ENCODE measurements at regions not wholly inside any gene's neighbourhood (a gene's known extent, or its start where the extent isn't known, plus 50 kb on each side); places are given as distances from the start of the nearest gene placed in this dataset.

DNA sequence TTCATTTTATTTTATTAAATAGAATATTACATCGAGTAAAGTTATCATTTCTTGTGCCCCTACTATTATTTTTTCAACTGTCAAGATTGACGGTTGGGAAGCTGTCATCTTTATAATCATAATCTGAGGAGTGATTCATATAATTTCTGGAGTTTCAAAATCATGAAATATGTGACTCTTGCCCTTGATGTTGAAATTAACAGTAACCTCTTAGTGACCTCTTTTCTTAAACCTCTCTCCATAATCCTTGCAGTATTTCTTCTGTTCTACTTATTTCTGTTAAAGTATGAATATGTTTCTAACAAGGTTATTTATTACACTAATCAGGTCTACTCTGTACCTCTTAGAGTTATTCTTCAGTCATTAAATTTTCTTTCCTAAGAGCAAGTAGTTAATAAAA, 663.8 kb downstream of the LIG4 start:
- Histone ChIP-seq H3K36me3 (no peaks in the 10 kb centered on the region), H3K27me3 (no peaks in the 10 kb centered on the region), H3K27ac (no peak overlapping the region), H3K9me3 (no peaks in the 10 kb centered on the region), H3K4me3 (no peak overlapping the region), H3K4me1 (no peaks in the 10 kb centered on the region)
- DNase-seq (ENCODE audit: low spot score in 2 of 2), result no peak
- TF ChIP-seq, protein P1, sequence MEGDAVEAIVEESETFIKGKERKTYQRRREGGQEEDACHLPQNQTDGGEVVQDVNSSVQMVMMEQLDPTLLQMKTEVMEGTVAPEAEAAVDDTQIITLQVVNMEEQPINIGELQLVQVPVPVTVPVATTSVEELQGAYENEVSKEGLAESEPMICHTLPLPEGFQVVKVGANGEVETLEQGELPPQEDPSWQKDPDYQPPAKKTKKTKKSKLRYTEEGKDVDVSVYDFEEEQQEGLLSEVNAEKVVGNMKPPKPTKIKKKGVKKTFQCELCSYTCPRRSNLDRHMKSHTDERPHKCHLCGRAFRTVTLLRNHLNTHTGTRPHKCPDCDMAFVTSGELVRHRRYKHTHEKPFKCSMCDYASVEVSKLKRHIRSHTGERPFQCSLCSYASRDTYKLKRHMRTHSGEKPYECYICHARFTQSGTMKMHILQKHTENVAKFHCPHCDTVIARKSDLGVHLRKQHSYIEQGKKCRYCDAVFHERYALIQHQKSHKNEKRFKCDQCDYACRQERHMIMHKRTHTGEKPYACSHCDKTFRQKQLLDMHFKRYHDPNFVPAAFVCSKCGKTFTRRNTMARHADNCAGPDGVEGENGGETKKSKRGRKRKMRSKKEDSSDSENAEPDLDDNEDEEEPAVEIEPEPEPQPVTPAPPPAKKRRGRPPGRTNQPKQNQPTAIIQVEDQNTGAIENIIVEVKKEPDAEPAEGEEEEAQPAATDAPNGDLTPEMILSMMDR (IDR thresholded peaks at IDR 0.05), result no peak
- TF ChIP-seq POLR2AphosphoS5 (IDR thresholded peaks at IDR 0.05) (no peak), POLR2A (IDR thresholded peaks at IDR 0.05) (no peak), EP300 (IDR thresholded peaks at IDR 0.05) (no peak)
- WGBS, result 64% methylated on average over 2 of the region's 2 CpGs

GRCh38 chr13:107548338-107548737, 667.0 kb downstream of the LIG4 start:
- TF ChIP-seq POLR2AphosphoS5 (IDR thresholded peaks at IDR 0.05) (no peak), POLR2A (IDR thresholded peaks at IDR 0.05) (no peak), EP300 (IDR thresholded peaks at IDR 0.05) (no peak)
- TF ChIP-seq, protein P1 (IDR thresholded peaks at IDR 0.05), result no peak
- 71% methylated on average over 1 of the region's 1 CpG for WGBS
- no peak for DNase-seq (ENCODE audit: low spot score in 2 of 2)
- no peaks in the 10 kb centered on the region for H3K36me3 ChIP-seq
- H3K27ac ChIP-seq, result no peak overlapping the region
- no peaks in the 10 kb centered on the region for H3K27me3 ChIP-seq
- no peaks in the 10 kb centered on the region for H3K4me1 ChIP-seq
- H3K4me3 ChIP-seq, result no peak overlapping the region
- H3K9me3 ChIP-seq, result no peaks in the 10 kb centered on the region

DNA sequence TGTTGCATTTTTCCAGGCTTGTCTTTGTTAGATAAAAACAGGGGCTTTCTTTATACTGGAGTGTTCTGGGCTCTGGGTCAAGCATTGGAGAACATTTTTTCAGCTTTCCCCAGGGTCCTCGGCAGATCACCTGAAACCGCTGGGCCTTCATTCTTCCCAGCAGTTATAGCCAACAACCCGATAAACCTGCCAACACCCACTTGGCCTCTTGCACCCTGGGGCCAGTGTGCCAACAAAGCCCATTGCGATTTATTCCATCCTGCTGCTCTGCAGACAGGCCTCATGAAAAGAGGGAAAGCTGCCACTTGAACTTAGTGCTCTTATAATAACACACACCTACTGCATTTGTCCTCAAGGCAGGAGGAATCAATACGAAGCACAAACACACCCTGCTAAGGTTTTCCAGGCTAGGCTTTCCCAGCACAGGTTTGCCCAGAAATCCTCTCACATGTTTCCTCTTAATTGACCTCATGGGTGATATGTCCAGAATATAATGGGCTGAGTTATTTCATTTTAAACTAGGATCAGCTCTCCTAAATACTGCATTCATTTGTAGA, 669.3 kb downstream of the LIG4 start:
- no peaks in the 10 kb centered on the region for H3K27me3 ChIP-seq
- no peak overlapping the region for H3K27ac ChIP-seq
- no peaks in the 10 kb centered on the region for H3K9me3 ChIP-seq
- no peaks in the 10 kb centered on the region for H3K4me1 ChIP-seq
- no peak overlapping the region for H3K4me3 ChIP-seq
- DNase-seq (ENCODE audit: low spot score in 2 of 2), result no peak
- TF ChIP-seq EP300 (IDR thresholded peaks at IDR 0.05) (no peak), POLR2A (IDR thresholded peaks at IDR 0.05) (no peak), POLR2AphosphoS5 (IDR thresholded peaks at IDR 0.05) (no peak)
- TF ChIP-seq, protein P1 (IDR thresholded peaks at IDR 0.05), result no peak
- H3K36me3 ChIP-seq, result no peaks in the 10 kb centered on the region
- WGBS, result 75% methylated on average over 5 of the region's 5 CpGs

DNA sequence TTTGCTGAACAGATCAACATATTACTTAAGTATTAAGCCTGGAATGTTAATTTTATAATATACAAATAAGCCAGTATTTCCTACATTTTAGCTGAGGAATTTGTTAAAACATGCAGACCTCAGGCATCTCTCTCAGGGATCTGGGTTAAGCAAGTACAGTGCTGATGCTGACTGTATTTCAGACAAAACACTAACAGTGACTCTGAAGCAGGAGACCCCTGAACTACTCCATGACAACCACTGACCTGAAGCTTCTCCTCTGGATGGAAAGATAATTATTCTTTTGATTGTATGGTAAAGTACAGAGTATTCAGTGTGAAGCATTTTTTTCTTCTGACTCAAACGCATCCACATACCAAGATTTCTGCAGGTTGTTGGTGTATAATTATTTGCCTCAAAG, 680.8 kb downstream of the LIG4 start:
- H3K27ac ChIP-seq, result no peak overlapping the region
- no peak for DNase-seq (ENCODE audit: low spot score in 2 of 2)
- no peaks in the 10 kb centered on the region for H3K4me1 ChIP-seq
- H3K4me3 ChIP-seq, result no peak overlapping the region
- peaks cover 3% of the 10 kb centered on the region for H3K9me3 ChIP-seq
- H3K36me3 ChIP-seq, result no peaks in the 10 kb centered on the region
- TF ChIP-seq EP300 (IDR thresholded peaks at IDR 0.05) (no peak), POLR2AphosphoS5 (IDR thresholded peaks at IDR 0.05) (no peak), POLR2A (IDR thresholded peaks at IDR 0.05) (no peak)
- TF ChIP-seq, protein P1 (IDR thresholded peaks at IDR 0.05), result no peak
- H3K27me3 ChIP-seq, result no peaks in the 10 kb centered on the region
- WGBS, result 39% methylated on average over 1 of the region's 1 CpG

DNA sequence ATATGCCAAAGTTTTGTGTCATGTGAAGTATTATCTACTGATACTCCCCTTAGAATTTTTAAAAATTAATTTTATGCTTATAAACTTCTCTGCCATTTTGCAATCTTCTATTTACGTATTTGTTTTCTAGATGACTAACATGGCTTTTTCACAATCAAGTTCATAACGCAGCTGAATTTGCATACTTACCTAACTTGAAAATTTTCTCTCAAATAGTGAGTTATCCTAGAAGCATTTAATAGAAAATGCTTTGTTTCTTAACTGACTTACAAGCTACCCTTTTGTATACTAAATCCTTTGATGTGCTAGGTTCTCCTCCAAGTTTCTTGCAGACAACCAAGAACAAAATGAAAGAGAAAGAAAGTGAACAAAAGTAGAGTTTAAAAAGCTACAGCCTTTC, 683.5 kb downstream of the LIG4 start:
- 57% methylated on average over 2 of the region's 2 CpGs for WGBS
- Histone ChIP-seq H3K27me3 (no peaks in the 10 kb centered on the region), H3K9me3 (peaks cover 3% of the 10 kb centered on the region), H3K36me3 (no peaks in the 10 kb centered on the region), H3K27ac (no peak overlapping the region), H3K4me3 (no peak overlapping the region), H3K4me1 (no peaks in the 10 kb centered on the region)
- TF ChIP-seq EP300 (IDR thresholded peaks at IDR 0.05), result no peak
- TF ChIP-seq, protein P1 (IDR thresholded peaks at IDR 0.05), result no peak
- DNase-seq (ENCODE audit: low spot score in 2 of 2), result no peak
